Ascending aorta (tissue), 2 donors: ENCODE measurements at regions not wholly inside any gene's neighbourhood (a gene's known extent, or its start where the extent isn't known, plus 50 kb on each side); places are given as distances from the start of the nearest gene placed in this dataset.

Experiments
- DNase-seq, 2 donors: peaks; one replicate each; pipeline ENCODE4 v3.0.0-alpha.2; 2019; ENCODE audit warnings: low spot score in 2 of 2
- H3K27ac ChIP-seq, 2 donors: fragments of 200-600 bp; sonication (generic); one replicate each; pipeline ENCODE4 v1.5.1; 2016 to 2017; ENCODE audit warnings: mild to moderate bottlenecking in 1 of 2
- H3K27me3 ChIP-seq: fragments of 200-600 bp; sonication (generic); one replicate; pipeline ENCODE4 v1.5.1; 2017
- H3K36me3 ChIP-seq, 2 donors: fragments of 200-600 bp; sonication (generic); one replicate each; pipeline ENCODE4 v1.5.1; 2016
- H3K4me1 ChIP-seq, 2 donors: fragments of 200-600 bp; sonication (generic); one replicate each; pipeline ENCODE4 v1.5.1; 2016 to 2017; ENCODE audit warnings: mild to moderate bottlenecking in 1 of 2
- H3K4me3 ChIP-seq, 2 donors: fragments of 200-600 bp; sonication (generic); one replicate each; pipeline ENCODE4 v1.5.1; 2016 to 2017; ENCODE audit warnings: mild to moderate bottlenecking in 1 of 2
- H3K9me3 ChIP-seq, 2 donors: fragments of 200-600 bp; sonication (generic); one replicate each; pipeline ENCODE4 v1.5.1; 2016
- intact Hi-C: fragments of 100-400 bp; cut with DNase I; formaldehyde crosslinking; loops from one replicate; pipeline ENCODE4 v1.15.1; 2023
- TF ChIP-seq, protein P1 (sequence below), 3 experiments: fragments of 200-600 bp in 2 of 3; fragments of 450-650 bp in 1 of 3; sonication (generic) in 2 of 3; IDR thresholded peaks; one replicate each; pipeline ENCODE4 v1.5.1; 2016 to 2019; ENCODE audit warnings: antibody characterized with exemption in 3 of 3, mild to moderate bottlenecking in 1 of 3, moderate library complexity in 1 of 3

DNA sequence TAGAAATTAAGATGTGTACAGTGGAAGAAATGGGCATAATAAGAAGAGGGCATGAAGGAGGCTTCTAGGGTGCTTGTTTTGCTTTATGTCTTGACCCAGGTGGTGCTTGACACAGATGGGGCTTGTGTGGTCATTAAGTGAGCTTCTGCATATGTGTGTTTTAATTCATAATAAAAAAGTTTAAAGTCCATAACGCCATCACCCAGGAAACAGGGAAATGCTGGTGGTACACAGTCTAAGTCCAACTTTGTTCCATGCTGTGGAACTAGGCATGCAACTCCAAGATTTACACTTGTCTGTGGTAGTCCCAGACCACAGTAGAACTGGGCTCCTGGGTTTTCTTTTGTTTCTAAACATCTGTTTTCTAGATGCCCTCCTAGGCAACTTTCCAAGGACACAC, 511.9 kb downstream of the MID1IP1 start:
- H3K9me3 ChIP-seq, result no peaks in the 10 kb centered on the region
- H3K4me3 ChIP-seq, result no peak overlapping the region
- DNase-seq, result no peak
- H3K36me3 ChIP-seq, result no peaks in the 10 kb centered on the region
- intact Hi-C loops, result no loop called here
- H3K27me3 ChIP-seq, result no peaks in the 10 kb centered on the region
- TF ChIP-seq, protein P1, sequence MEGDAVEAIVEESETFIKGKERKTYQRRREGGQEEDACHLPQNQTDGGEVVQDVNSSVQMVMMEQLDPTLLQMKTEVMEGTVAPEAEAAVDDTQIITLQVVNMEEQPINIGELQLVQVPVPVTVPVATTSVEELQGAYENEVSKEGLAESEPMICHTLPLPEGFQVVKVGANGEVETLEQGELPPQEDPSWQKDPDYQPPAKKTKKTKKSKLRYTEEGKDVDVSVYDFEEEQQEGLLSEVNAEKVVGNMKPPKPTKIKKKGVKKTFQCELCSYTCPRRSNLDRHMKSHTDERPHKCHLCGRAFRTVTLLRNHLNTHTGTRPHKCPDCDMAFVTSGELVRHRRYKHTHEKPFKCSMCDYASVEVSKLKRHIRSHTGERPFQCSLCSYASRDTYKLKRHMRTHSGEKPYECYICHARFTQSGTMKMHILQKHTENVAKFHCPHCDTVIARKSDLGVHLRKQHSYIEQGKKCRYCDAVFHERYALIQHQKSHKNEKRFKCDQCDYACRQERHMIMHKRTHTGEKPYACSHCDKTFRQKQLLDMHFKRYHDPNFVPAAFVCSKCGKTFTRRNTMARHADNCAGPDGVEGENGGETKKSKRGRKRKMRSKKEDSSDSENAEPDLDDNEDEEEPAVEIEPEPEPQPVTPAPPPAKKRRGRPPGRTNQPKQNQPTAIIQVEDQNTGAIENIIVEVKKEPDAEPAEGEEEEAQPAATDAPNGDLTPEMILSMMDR (IDR thresholded peaks at IDR 0.05), result no peak
- no peak overlapping the region for H3K27ac ChIP-seq
- no peaks in the 10 kb centered on the region for H3K4me1 ChIP-seq

DNA sequence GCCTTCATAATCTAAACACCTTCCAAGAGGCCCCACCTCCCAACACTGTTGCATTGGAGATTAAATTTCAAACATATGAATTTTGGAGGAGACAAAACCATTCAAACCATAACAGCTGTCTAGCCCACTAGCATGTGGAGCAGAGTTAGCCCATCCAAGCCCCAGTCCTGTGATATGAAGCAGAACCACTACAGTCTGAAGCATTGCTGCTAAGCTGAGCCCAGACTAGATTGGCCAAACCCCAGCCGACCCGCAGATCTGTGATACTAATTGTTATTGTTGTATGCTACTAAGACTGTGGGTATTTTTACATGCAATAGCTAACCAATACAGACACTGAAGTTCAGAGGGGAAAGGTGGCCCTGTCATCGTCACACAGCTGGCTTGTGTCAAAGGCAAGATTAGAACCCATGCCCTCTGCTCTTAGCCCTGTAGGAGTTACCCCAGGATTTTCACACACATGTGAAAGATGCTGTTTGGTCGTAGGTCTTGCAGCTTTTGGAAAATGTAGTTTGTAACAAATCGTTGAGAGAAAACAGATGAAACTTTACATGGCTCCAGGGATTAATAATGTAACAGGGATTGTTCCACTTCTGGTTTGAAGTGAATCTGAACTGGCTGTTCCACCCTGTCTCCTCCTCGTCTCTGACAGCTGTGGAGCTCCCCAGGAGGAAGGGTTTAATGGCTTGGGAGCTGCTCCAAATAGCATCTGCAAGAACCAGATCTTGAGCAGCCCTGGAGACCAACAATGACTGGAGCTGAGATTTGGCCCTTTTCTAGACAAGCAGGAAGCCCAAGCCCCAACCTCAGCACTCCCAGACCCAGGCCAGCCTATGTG, 517.5 kb downstream of the MID1IP1 start:
- no peaks in the 10 kb centered on the region for H3K36me3 ChIP-seq
- no peaks in the 10 kb centered on the region for H3K4me1 ChIP-seq
- H3K4me3 ChIP-seq, result no peak overlapping the region
- intact Hi-C loops, result no loop called here
- DNase-seq, result no peak
- H3K27ac ChIP-seq, result no peak overlapping the region
- TF ChIP-seq, protein P1 (IDR thresholded peaks at IDR 0.05), result no peak
- H3K27me3 ChIP-seq, result no peaks in the 10 kb centered on the region
- H3K9me3 ChIP-seq, result no peaks in the 10 kb centered on the region

DNA sequence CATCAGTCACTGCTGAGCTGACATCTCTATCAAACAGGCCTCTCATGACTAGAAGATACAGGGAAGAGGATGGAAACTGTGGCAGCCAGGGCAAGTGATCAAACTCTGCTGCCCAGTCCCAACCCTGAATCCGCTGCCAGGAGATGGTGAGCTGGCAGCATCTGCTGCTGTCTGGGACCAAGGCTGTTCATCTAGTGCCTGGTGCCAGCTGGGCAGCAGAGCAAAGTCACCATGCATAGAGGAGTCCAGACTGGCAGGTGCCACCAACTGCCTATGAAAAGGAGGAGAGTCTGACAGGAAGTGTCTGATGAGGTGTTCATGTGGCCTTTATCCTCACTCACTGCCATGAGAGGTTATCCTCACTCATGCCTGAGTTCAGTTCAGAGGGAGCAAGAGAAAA, 518.9 kb downstream of the MID1IP1 start:
- TF ChIP-seq, protein P1 (IDR thresholded peaks at IDR 0.05), result no peak
- Histone ChIP-seq H3K9me3 (no peaks in the 10 kb centered on the region), H3K27me3 (no peaks in the 10 kb centered on the region), H3K36me3 (no peaks in the 10 kb centered on the region), H3K27ac (no peak overlapping the region), H3K4me1 (no peaks in the 10 kb centered on the region), H3K4me3 (no peak overlapping the region)
- no peak for DNase-seq
- intact Hi-C loops, result no loop called here

DNA sequence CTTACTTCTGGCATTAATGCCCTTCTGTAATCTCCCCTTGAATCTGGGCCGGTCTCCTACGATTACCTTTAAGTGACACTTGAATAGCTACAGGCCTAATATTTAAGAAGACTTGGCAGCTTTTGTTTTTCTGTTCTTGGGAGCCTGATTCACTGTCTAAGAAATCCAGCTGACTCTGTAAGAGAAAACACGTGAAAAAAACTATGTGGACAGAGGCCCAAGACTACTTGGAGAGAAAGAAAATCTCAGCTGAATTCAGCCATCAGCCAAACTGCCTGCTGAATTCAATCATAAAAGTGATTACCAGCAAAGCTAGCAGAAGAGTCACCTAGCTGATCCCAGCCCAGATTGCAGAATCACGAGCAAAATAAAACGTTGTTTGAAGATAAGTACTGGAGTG, 521.2 kb downstream of the MID1IP1 start:
- intact Hi-C loops, result no loop called here
- H3K36me3 ChIP-seq, result no peaks in the 10 kb centered on the region
- TF ChIP-seq, protein P1 (IDR thresholded peaks at IDR 0.05), result no peak
- H3K4me1 ChIP-seq, result no peaks in the 10 kb centered on the region
- no peak overlapping the region for H3K27ac ChIP-seq
- no peak for DNase-seq
- H3K9me3 ChIP-seq, result no peaks in the 10 kb centered on the region
- H3K27me3 ChIP-seq, result no peaks in the 10 kb centered on the region
- H3K4me3 ChIP-seq, result no peak overlapping the region

DNA sequence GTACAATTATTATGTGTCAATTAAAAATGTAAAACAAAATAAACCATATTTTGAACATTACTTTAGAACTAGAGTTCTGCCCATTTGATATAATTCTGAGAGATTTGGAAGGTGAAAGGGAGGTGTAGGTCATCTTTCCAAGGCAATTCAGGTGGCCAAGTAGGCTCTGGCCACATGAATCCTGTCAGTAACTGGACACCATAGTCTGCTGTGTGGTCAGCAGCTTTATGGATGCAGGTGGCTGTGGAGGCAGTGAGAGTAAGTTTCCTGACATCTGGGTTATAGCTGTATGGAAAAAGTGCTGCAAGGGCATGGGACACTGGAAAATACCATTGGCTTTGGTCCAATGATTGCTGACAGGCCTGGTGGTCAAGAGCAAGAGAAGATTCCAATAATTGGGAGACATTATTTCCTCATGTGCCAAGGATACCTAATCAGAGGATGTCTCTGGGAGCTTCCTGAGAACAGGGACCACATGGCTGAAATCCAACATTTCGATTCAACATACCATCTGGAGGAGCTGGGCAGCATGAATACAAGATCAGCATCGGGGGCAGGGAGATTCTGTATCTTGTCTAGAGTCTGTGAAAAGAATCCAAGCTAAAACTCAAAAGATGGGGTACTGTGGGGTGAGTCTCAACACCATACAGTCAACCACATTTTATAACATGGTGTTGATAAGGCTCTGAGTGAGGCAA, 523.1 kb downstream of the MID1IP1 start:
- Histone ChIP-seq H3K36me3 (no peaks in the 10 kb centered on the region), H3K27me3 (no peaks in the 10 kb centered on the region), H3K4me1 (no peaks in the 10 kb centered on the region), H3K27ac (no peak overlapping the region), H3K4me3 (no peak overlapping the region), H3K9me3 (no peaks in the 10 kb centered on the region)
- TF ChIP-seq, protein P1 (IDR thresholded peaks at IDR 0.05), result no peak
- intact Hi-C loops, result no loop called here
- no peak for DNase-seq
